Activated naive CD8-positive, alpha-beta T cell treated with anti-CD3 and anti-CD28 coated beads, Interleukin-2, amount 50 U/mL, for 16 hours (primary cell): ENCODE measurements at regions not wholly inside any gene's neighbourhood (a gene's known extent, or its start where the extent isn't known, plus 50 kb on each side); places are given as distances from the start of the nearest gene placed in this dataset.

Source experiments
- DNase-seq: peaks from one replicate; pipeline ENCODE4 v3.0.0-alpha.2; 2020; ENCODE audit warnings: low read depth, low spot score

DNA sequence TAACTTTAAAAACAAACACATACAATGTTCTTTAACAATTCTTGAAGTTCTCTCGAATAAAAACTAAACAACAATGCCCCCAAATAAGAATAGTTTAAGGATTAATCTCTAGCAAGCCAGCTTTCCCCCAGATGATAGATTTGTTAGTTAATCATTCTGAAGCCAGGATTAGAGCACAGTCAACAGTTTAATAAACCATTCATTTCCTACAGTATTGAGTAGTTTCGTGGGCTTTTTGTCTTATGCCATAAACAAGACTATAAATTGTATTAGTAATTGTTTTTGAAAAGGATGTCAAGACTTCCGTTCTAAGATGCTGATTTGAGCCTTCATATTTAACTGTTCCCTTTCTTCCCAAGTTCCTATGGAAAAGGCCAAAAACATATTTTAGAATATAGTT lies 136.6 kb downstream of the PIK3R1 start:
- no peak for DNase-seq

DNA sequence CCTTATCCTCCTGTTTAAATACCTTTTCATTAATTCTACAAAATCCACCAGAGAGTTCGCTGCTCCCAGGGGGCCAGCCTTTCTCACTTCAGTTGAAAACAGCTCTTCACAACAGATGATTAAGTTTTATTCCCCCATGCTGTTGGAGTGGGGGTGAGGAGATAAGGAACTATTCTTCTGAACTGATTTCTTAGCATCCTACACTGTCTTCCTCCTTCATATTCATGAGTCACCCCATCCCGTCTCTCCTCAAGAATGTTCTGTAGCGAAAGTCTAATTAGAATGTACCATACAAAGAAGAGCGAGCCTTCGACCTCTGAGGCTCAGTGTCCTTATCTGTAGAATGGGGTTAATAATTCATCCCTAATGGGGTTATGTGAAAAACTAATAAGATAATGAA lies 138.0 kb downstream of the PIK3R1 start:
- no peak for DNase-seq

- no peak for DNase-seq
Measured at GRCh38 chr5:68354315-68354714, 138.8 kb downstream of the PIK3R1 start.

- DNase-seq = no peak
Measured at GRCh38 chr5:68356216-68356615, 140.7 kb downstream of the PIK3R1 start.

- DNase-seq = no peak
Measured at GRCh38 chr5:68356623-68357022, 141.1 kb downstream of the PIK3R1 start.

GRCh38 chr5:68359699-68360098 lies 144.1 kb downstream of the PIK3R1 start:
- no peak for DNase-seq

DNA sequence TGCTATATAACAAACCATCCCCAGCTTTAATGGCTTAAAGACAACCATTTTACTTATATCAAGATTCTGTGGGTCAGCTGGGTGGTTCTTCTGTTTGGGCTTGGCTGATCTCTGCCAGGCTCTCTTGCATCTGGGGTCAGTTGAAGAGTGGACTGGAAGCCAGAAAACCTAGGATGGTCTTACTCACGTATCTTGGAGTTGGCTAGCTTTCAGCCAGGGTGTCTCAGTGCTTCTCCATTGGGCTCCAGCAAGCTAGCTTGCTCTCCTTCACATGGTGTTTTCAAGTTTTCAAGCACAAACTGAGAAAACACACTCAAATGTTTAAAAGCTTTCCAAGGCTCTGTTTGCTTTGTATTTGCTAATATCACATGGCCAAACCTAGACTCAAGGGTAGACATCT lies 146.8 kb downstream of the PIK3R1 start:
- no peak for DNase-seq

- DNase-seq = no peak
Measured at GRCh38 chr5:68365889-68366288, 150.3 kb downstream of the PIK3R1 start.

DNA sequence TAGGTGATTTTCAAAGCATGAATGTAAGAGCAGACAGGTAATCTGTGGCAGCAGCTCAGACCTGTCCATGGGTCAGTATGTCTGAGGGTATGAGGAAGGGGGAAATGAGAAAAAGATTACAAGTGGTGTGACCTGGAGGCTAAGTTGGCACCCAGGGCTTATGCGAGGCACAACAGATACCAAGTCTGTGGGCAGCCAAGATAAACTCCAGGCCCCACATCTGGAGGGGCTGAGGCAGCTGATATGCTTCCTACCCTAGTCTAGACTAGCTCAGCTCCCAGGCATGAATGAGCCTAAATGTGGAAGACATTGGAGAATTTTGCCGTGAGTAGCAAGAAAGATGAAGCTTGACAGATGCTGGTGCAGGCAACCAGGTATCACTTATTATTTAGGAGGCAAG lies 151.7 kb downstream of the PIK3R1 start:
- DNase-seq = no peak

GRCh38 chr5:68367717-68368116 lies 152.2 kb downstream of the PIK3R1 start:
- no peak for DNase-seq

- no peak for DNase-seq
Measured at GRCh38 chr5:68368311-68369022, 152.9 kb downstream of the PIK3R1 start.

DNA sequence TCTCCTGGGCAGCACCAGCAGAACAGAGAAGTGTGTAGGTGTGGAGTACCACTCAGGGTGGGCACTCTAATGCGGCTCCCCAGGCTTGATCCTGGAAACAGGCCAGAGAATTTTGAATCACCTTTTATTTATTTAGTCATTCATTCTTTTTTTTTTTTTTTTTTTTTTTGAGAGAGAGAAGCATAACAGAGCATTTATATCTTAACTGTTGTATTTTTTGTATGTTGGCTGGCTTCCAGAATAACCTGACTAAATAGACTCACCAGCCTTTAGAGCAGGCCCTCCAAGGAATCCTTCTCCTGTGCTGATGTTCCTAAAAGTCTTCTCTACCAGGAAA lies 153.4 kb downstream of the PIK3R1 start:
- no peak for DNase-seq

GRCh38 chr5:68369457-68370125 lies 154.0 kb downstream of the PIK3R1 start:
- peak; percentile 12 for DNase-seq

- no peak for DNase-seq
Measured at GRCh38 chr5:68370196-68370595, 154.6 kb downstream of the PIK3R1 start.

- no peak for DNase-seq
Measured at GRCh38 chr5:68371607-68372006, 156.1 kb downstream of the PIK3R1 start.

DNA sequence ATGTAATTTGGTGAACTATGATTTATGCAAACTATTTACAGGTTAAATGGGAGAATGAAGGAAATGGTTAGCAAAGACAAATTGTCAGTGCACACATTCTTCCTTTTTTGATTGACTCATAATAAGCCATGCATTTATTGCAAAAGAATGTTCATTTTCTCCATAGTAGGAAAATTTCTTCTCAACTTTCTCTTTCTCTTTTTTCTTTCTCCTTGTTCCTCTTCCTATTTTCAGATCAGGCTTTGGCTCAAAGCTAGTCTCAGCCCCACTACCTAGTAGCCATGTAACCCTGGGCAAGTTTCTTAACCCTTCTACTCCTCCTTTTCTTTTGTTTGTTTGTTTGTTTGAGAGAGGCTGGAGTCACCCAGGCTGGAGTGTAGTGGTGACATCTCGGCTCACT lies 156.6 kb downstream of the PIK3R1 start:
- DNase-seq = no peak

DNA sequence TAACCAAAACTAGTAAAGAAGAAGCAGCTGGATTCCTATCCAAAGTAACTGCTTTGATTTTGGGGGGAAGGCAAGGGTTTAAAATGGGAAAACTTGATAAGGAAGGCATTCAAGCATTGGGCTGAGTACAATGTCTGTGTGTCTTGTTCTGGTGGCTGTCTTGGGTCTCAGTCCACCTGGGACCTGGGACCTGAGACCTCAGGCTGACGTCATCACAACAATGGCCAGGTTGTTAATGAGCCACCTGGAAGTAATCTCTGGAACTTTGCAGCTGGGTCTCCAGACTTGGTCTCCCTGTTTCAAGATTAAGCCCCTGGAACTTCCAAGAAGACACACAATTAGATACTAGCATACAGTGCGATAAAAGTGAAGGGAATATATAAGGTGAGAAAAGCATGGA lies 157.5 kb downstream of the PIK3R1 start:
- DNase-seq = no peak

DNA sequence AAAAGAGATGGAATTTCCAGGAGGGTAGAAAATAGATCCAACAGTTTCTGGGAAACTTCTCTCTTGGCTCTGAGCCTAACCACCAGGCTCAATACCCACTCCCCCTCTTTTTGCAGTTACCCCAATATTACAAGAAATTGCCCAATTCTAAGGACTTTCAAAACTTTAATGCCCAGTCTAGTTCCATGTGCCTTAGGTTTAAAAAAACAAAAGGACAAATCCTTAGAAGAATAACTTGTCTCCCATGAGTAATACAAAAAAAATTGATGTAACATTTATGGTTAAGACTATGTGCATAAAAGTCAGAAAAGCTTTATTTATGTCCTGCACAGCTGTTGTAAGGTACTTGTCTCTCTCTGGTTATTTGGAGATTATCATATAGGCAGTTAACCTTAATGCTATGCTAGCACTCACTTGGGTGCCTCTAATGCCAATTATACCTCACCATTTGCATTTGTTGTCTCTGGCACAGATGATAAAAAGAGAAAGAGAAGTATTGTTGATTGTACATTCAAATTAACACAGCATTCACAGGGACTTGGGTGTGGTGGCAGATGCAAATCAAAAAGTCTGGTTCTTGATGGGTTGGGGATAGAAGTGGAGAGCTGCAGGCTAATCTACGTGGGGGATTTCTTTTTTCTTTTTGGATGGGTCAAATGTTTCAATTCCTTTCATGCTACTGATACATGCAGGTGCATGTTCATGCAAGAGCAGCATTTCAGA lies 159.4 kb downstream of the PIK3R1 start:
- DNase-seq = no peak

GRCh38 chr5:68375540-68375939 lies 160.0 kb downstream of the PIK3R1 start:
- no peak for DNase-seq

GRCh38 chr5:68376935-68377334 lies 161.4 kb downstream of the PIK3R1 start:
- no peak for DNase-seq

DNA sequence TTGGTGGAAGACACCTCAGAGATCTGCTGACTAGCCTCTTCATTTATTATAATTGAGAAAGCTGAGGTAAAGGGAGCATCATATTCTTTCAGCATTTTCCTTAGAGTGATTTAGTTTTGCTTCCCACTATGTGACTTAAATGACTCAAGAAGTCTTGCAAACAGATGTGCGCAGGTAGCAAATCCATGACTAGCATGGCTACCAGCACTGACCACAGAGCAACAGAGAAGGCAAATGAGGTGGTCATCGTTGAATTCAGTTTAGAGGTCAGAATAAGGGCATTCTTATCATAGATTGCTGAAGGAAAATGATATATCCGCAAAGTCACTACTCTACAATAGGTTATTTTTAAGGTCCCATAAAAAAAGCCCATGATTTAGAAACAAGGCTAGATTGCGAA lies 162.2 kb downstream of the PIK3R1 start:
- DNase-seq = no peak

- no peak for DNase-seq
Measured at GRCh38 chr5:68378204-68378820, 162.8 kb downstream of the PIK3R1 start.
